ENCODE measurements at regions not wholly inside any gene's neighbourhood (a gene's known extent, or its start where the extent isn't known, plus 50 kb on each side); places are given as distances from the start of the nearest gene placed in this dataset.

DNA sequence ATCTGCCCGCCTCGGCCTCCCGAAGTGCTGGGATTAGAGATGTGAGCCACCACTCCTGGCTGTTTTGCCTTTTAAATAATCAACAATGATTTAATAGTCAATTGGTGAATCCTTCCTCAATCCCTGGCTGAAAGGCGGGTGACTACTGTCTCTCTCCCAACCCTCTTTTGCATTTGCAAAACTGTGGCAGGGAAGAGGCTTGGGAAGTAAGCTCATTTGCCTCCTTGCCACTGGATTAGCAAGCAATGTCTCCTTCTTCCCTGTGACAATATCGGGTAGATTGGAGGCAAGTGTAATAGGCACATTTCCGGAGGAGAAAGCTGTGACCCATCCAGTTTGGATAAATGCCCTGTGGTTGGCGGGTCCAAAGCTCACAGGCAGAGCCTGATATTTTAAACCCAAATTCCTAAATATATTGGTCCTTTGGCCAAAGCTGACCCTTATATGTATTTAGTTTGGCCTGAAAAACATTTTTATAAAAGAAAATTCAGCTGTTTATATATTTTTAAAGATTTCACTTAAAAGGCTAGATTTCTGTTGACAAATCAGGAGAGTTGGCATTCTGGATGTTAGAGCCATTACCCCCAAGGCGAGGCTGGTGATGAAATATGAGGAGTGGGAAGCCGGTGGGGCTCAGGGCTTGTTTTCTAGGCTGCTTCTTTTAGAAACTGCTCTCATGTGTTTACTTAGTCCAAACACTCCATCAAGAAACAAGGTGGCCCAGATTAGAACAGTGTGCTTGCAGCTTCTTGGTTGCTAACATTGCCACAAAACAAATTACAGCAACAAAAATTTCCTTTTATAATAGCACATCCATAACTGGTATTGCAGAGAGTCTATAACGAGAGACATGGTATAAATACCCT, 646.9 kb upstream of the TMEM132C start:
- TF ChIP-seq, protein P1, sequence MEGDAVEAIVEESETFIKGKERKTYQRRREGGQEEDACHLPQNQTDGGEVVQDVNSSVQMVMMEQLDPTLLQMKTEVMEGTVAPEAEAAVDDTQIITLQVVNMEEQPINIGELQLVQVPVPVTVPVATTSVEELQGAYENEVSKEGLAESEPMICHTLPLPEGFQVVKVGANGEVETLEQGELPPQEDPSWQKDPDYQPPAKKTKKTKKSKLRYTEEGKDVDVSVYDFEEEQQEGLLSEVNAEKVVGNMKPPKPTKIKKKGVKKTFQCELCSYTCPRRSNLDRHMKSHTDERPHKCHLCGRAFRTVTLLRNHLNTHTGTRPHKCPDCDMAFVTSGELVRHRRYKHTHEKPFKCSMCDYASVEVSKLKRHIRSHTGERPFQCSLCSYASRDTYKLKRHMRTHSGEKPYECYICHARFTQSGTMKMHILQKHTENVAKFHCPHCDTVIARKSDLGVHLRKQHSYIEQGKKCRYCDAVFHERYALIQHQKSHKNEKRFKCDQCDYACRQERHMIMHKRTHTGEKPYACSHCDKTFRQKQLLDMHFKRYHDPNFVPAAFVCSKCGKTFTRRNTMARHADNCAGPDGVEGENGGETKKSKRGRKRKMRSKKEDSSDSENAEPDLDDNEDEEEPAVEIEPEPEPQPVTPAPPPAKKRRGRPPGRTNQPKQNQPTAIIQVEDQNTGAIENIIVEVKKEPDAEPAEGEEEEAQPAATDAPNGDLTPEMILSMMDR (IDR thresholded peaks at IDR 0.05) = no peak
- TF ChIP-seq EP300 (IDR thresholded peaks at IDR 0.05) (no peak), POLR2A (IDR thresholded peaks at IDR 0.05; ENCODE audit: low read depth) (no peak)
